NCI-H2107 treated with DMSO at 0.1 percent for 48 hours (cell line): ENCODE measurements at regions not wholly inside any gene's neighbourhood (a gene's known extent, or its start where the extent isn't known, plus 50 kb on each side); places are given as distances from the start of the nearest gene placed in this dataset.

Source experiments
- DNase-seq: peaks from one replicate; lab custom pipeline; 2025; ENCODE audit not compliant: unreplicated experiment; lab: John Stamatoyannopoulos, UW

- no peak for DNase-seq
These were observed 703.8 kb downstream of the CDH8 start for GRCh38 chr16:61332461-61332860.

- DNase-seq = no peak
These were observed 712.2 kb downstream of the CDH8 start for GRCh38 chr16:61324044-61324443.

GRCh38 chr16:61323456-61323855 is 712.8 kb downstream of the CDH8 start:
- DNase-seq = no peak

- DNase-seq = no peak
These were observed 715.4 kb downstream of the CDH8 start for GRCh38 chr16:61320791-61321190.

- DNase-seq = no peak
These were observed 722.3 kb downstream of the CDH8 start for GRCh38 chr16:61313931-61314330.

GRCh38 chr16:61309386-61309785 is 726.9 kb downstream of the CDH8 start:
- DNase-seq = no peak

GRCh38 chr16:61306204-61306603 is 730.0 kb downstream of the CDH8 start:
- no peak for DNase-seq

- no peak for DNase-seq
These were observed 739.4 kb downstream of the CDH8 start for GRCh38 chr16:61296814-61297213.

GRCh38 chr16:61296305-61296704 is 739.9 kb downstream of the CDH8 start:
- no peak for DNase-seq

GRCh38 chr16:61295311-61295710 is 740.9 kb downstream of the CDH8 start:
- DNase-seq = no peak

- DNase-seq = no peak
These were observed 747.1 kb downstream of the CDH8 start for GRCh38 chr16:61289141-61289540.

- no peak for DNase-seq
These were observed 758.4 kb downstream of the CDH8 start for GRCh38 chr16:61277849-61278248.

- no peak for DNase-seq
These were observed 762.0 kb downstream of the CDH8 start for GRCh38 chr16:61274211-61274610.

- no peak for DNase-seq
These were observed 765.5 kb downstream of the CDH8 start for GRCh38 chr16:61270726-61271125.

GRCh38 chr16:61263400-61263799 is 772.8 kb downstream of the CDH8 start:
- no peak for DNase-seq

GRCh38 chr16:61261315-61261714 is 774.9 kb downstream of the CDH8 start:
- no peak for DNase-seq

GRCh38 chr16:61246592-61246991 is 789.6 kb downstream of the CDH8 start:
- no peak for DNase-seq

- no peak for DNase-seq
These were observed 792.3 kb downstream of the CDH8 start for GRCh38 chr16:61243954-61244353.

- DNase-seq = no peak
These were observed 798.3 kb downstream of the CDH8 start for GRCh38 chr16:61237884-61238485.

- DNase-seq = no peak
These were observed 802.5 kb downstream of the CDH8 start for GRCh38 chr16:61233713-61234112.

- DNase-seq = no peak
These were observed 807.9 kb downstream of the CDH8 start for GRCh38 chr16:61228371-61228770.

- DNase-seq = no peak
These were observed 820.6 kb downstream of the CDH8 start for GRCh38 chr16:61215605-61216004.

GRCh38 chr16:61214780-61215179 is 821.5 kb downstream of the CDH8 start:
- no peak for DNase-seq

- DNase-seq = no peak
These were observed 826.2 kb downstream of the CDH8 start for GRCh38 chr16:61210076-61210475.
